Stimulated activated CD4-positive, alpha-beta T cell treated with anti-CD3 and anti-CD28 coated beads, Interleukin-12 subunit alpha, Interleukin-12 subunit beta, amount 100 ng/mL, for 24 hours (primary cell): ENCODE measurements at regions not wholly inside any gene's neighbourhood (a gene's known extent, or its start where the extent isn't known, plus 50 kb on each side); places are given as distances from the start of the nearest gene placed in this dataset.
"Not testable (repeated sequence)": the region's sequence is repeated elsewhere in the genome, so short reads cannot be mapped to it uniquely, and the experiment has no call there.

ENCODE experiments used
- DNase-seq, 2 experiments: peaks; one replicate each; pipeline ENCODE4 v3.0.0-alpha.2; 2020; ENCODE audit warnings: low read depth in 2 of 2

- DNase-seq: no peak
These were observed 50.9 kb downstream of the ANXA2R start for GRCh38 chr5:42989190-42989589.

- DNase-seq: no peak
These were observed 51.6 kb downstream of the ANXA2R start for GRCh38 chr5:42988568-42988967.

GRCh38 chr5:42985129-42986037 lies 54.7 kb downstream of the ANXA2R start:
- no peak for DNase-seq

GRCh38 chr5:42984307-42984706 lies 55.8 kb downstream of the ANXA2R start:
- no peak for DNase-seq

GRCh38 chr5:42982107-42982622 lies 58.0 kb downstream of the ANXA2R start:
- no peak for DNase-seq

GRCh38 chr5:42981417-42982106 lies 58.6 kb downstream of the ANXA2R start:
- not testable (repeated sequence) for DNase-seq

- not testable (repeated sequence) for DNase-seq
These were observed 59.1 kb downstream of the ANXA2R start for GRCh38 chr5:42981015-42981414.

GRCh38 chr5:42980391-42980790 lies 59.7 kb downstream of the ANXA2R start:
- DNase-seq: not testable (repeated sequence)

- DNase-seq: not testable (repeated sequence)
These were observed 60.9 kb downstream of the ANXA2R start for GRCh38 chr5:42979242-42979641.

GRCh38 chr5:42974536-42974935 lies 65.6 kb downstream of the ANXA2R start:
- no peak for DNase-seq

GRCh38 chr5:42970636-42971559 lies 69.2 kb downstream of the ANXA2R start:
- DNase-seq: no peak

- DNase-seq: no peak
These were observed 74.2 kb downstream of the ANXA2R start for GRCh38 chr5:42965934-42966333.

- no peak for DNase-seq
These were observed 76.7 kb downstream of the ANXA2R start for GRCh38 chr5:42963412-42963811.

GRCh38 chr5:42962124-42962523 lies 78.0 kb downstream of the ANXA2R start:
- DNase-seq: no peak

- no peak for DNase-seq
These were observed 79.6 kb downstream of the ANXA2R start for GRCh38 chr5:42960506-42960905.

- DNase-seq: no peak
These were observed 83.6 kb downstream of the ANXA2R start for GRCh38 chr5:42956551-42956950.

GRCh38 chr5:42953041-42953440 lies 87.1 kb downstream of the ANXA2R start:
- DNase-seq: no peak

- DNase-seq: no peak
These were observed 87.5 kb downstream of the ANXA2R start for GRCh38 chr5:42952578-42952974.

- peak; percentile 53 to 54 for DNase-seq
These were observed 88.8 kb downstream of the ANXA2R start for GRCh38 chr5:42951293-42951840.

- DNase-seq: peak; percentile 47 to 57
These were observed 89.4 kb downstream of the ANXA2R start for GRCh38 chr5:42950456-42951292.

- no peak for DNase-seq
These were observed 90.0 kb downstream of the ANXA2R start for GRCh38 chr5:42950116-42950455.
